ENCODE measurements at regions not wholly inside any gene's neighbourhood (a gene's known extent, or its start where the extent isn't known, plus 50 kb on each side); places are given as distances from the start of the nearest gene placed in this dataset.
"Not testable (repeated sequence)": the region's sequence is repeated elsewhere in the genome, so short reads cannot be mapped to it uniquely, and the experiment has no call there.

GRCh38 chr3:40753951-40754350 is 229.2 kb downstream of the ZNF621 start:
- TF ChIP-seq CTCF (conservative IDR thresholded peaks at IDR 0.05; ENCODE audit: low read length) = no peak
- no peak overlapping the region for H3K4me3 ChIP-seq (ENCODE audit: low read length)
- no peak for DNase-seq (ENCODE audit: low read depth)

DNA sequence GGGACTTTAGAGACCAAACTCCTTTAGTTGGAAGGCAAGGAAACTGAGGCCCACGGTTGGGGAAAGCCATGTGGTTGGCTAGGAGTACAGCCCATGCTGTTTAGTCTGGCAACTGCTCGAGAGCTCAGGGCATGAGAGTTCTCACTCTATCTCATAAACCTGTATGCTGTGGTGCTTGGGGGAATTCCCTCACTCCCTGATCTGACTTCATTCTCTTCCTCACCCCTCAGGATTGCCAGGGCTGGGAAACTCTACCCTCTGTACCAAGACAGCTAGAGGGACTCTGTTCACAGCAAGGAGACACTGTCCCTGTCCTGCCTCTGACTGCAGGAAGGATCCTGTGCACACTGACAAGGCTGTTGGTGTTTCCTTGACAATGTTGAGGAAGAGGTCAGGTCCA is 230.2 kb downstream of the ZNF621 start:
- no peak for TF ChIP-seq CTCF (conservative IDR thresholded peaks at IDR 0.05; ENCODE audit: low read length)
- no peak overlapping the region for H3K4me3 ChIP-seq (ENCODE audit: low read length)
- no peak for DNase-seq (ENCODE audit: low read depth)

DNA sequence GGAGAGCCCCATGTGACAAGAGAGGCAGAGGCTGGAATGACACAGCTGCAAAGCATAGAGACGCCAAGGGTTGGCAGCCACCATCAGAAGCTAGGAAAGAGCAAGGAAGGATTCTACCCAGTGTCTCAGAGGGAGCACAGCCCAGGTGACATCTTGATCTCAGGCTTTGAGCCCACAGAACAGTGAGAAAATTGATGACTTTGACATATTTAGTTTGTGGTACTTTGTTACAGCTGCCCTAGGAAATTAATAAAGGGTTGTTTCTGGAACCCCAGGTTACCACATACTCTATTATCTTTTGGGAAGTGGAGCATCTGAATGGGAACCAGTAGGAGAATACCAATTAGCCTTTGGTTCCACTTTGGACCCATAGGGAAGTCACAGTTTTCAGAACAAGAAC is 231.7 kb downstream of the ZNF621 start:
- DNase-seq (ENCODE audit: low read depth) = no peak
- H3K4me3 ChIP-seq (ENCODE audit: low read length) = no peak overlapping the region
- no peak for TF ChIP-seq CTCF (conservative IDR thresholded peaks at IDR 0.05; ENCODE audit: low read length)

GRCh38 chr3:40762771-40763170 is 238.0 kb downstream of the ZNF621 start:
- not testable (repeated sequence) for DNase-seq (ENCODE audit: low read depth); H3K4me3 ChIP-seq (ENCODE audit: low read length)

- no peak for DNase-seq (ENCODE audit: low read depth)
- TF ChIP-seq CTCF (conservative IDR thresholded peaks at IDR 0.05; ENCODE audit: low read length) = no peak
Measured at GRCh38 chr3:40763807-40764206, 239.0 kb downstream of the ZNF621 start.

DNA sequence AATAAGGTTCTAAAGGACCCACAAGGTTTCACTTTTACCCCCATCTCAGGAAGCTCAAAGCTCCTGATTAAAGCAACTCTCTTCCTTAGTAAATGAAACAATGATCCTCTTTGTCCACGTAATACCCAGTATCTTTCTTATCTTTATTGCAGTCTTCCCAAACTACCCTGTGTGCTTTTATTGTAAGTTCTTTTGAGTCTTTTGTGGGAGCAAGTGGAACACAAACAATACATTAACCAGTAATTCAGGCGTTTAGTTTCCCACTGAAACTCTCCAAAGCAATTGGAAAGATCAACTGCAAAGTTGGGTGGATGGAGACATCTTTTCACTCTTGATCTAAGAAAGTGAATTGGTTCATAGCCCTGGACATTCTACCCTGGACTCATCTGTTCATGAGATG is 240.0 kb downstream of the ZNF621 start:
- no peak for TF ChIP-seq CTCF (conservative IDR thresholded peaks at IDR 0.05; ENCODE audit: low read length)
- DNase-seq (ENCODE audit: low read depth) = no peak
- H3K4me3 ChIP-seq (ENCODE audit: low read length) = no peak overlapping the region

More at GRCh38 chr3:40763807-40764206, 239.0 kb downstream of the ZNF621 start:
- no peak overlapping the region for H3K4me3 ChIP-seq (ENCODE audit: low read length)

DNA sequence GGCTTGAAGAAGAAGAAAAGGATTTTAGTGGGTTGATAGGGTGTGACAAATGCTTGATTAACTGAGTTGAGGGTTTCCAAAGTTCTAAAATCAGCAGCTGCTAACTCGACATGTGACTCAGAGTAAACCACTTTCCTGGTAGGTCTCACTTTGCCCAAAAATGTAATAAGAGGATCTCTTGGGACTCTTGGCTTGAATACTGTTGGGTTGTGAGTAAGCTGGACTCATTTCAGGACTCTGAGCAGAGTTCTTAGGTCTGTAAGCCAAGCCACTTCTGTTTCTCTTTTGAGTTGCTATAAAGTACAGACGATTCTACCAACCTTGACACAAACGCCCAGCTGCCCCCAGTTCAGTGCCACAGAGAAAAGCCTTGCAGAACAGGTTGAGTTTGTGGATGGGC is 241.1 kb downstream of the ZNF621 start:
- H3K4me3 ChIP-seq (ENCODE audit: low read length) = no peak overlapping the region
- no peak for TF ChIP-seq CTCF (conservative IDR thresholded peaks at IDR 0.05; ENCODE audit: low read length)
- DNase-seq (ENCODE audit: low read depth) = peak; percentile 41

DNA sequence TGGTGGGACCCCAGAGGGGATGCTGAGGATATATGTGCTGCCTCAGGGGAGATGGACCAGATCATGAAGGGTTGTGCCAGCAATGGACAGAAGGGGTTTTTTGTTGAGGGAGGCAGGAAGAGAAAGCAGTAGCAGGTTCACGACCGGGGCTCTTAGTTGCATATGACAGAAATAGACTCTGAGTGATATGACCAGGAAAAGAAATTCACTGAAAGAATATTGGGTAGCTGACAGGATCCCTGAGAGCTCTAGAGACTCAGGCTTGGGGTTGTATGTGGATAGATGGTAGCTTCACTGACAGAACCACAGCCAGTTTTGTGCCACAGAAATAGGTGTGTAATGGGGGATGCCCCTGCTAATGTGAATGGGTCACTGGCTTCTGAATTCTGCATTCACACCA is 241.6 kb downstream of the ZNF621 start:
- DNase-seq (ENCODE audit: low read depth) = no peak
- H3K4me3 ChIP-seq (ENCODE audit: low read length) = no peak overlapping the region
- TF ChIP-seq CTCF (conservative IDR thresholded peaks at IDR 0.05; ENCODE audit: low read length) = no peak

All from AG10803 (cell line).